Keratinocyte (primary cell): ENCODE measurements at regions not wholly inside any gene's neighbourhood (a gene's known extent, or its start where the extent isn't known, plus 50 kb on each side); places are given as distances from the start of the nearest gene placed in this dataset.

Experiments used
- DNase-seq: peaks from one replicate; pipeline ENCODE4 v3.0.0-alpha.2; 2011; ENCODE audit warnings: low read depth, missing footprints, low spot score
- FAIRE-seq: peaks from 2 replicates; lab custom pipeline; 2011; peaks lifted over from hg19 to GRCh38; lab: Jason Lieb, UNC
- H2AFZ ChIP-seq: 2 replicates; pipeline ENCODE4 v1.6.0; 2012; ENCODE audit warnings: low read length, control low read depth, inconsistent platforms; ENCODE audit not compliant: control insufficient read depth
- H3K27ac ChIP-seq: 2 replicates; pipeline ENCODE4 v1.5.1; 2011; ENCODE audit warnings: low read length; ENCODE audit not compliant: control insufficient read depth, insufficient read depth
- H3K27me3 ChIP-seq: 3 replicates; pipeline ENCODE4 v1.6.0; 2011; ENCODE audit warnings: low read length; ENCODE audit not compliant: control insufficient read depth, insufficient read depth; ENCODE audit errors: extremely low read depth
- H3K36me3 ChIP-seq, 2 experiments: 2 replicates in 1 of 2; 3 replicates in 1 of 2; pipeline ENCODE4 v1.5.1; 2011; ENCODE audit warnings: low read length in 2 of 2, mild to moderate bottlenecking in 1 of 2; ENCODE audit not compliant: control insufficient read depth in 2 of 2, insufficient read depth in 2 of 2; ENCODE audit errors: extremely low read depth in 1 of 2
- H3K4me1 ChIP-seq: 3 replicates; pipeline ENCODE4 v1.5.1; 2011; ENCODE audit warnings: low read length; ENCODE audit not compliant: control insufficient read depth, insufficient read depth; ENCODE audit errors: extremely low read depth
- H3K4me2 ChIP-seq: 3 replicates; pipeline ENCODE4 v1.6.0; 2011; ENCODE audit warnings: low read depth, low read length; ENCODE audit not compliant: control insufficient read depth, insufficient read depth; ENCODE audit errors: extremely low read depth
- H3K4me3 ChIP-seq, 3 experiments: fragments of 200-600 bp in 1 of 3; sonication (generic) in 1 of 3; 2 replicates in 2 of 3; 3 replicates in 1 of 3; pipeline ENCODE4 v1.5.1; 2011 to 2016; ENCODE audit warnings: low read length in 3 of 3, mild to moderate bottlenecking in 3 of 3, control low read depth in 2 of 3, inconsistent platforms in 1 of 3, low read depth in 1 of 3, mixed read lengths in 1 of 3, mixed run types in 1 of 3, moderate library complexity in 1 of 3; ENCODE audit not compliant: control insufficient read depth in 2 of 3, insufficient read depth in 2 of 3; ENCODE audit errors: extremely low read depth in 1 of 3
- H3K79me2 ChIP-seq: 2 replicates; pipeline ENCODE4 v1.6.0; 2012; ENCODE audit warnings: low read length; ENCODE audit not compliant: control insufficient read depth, insufficient read depth
- H3K9ac ChIP-seq: 3 replicates; pipeline ENCODE4 v1.6.0; 2011; ENCODE audit warnings: low read length; ENCODE audit not compliant: control insufficient read depth, insufficient read depth; ENCODE audit errors: extremely low read depth
- H3K9me1 ChIP-seq: 3 replicates; pipeline ENCODE4 v1.6.0; 2011; ENCODE audit warnings: low read length; ENCODE audit not compliant: control insufficient read depth, insufficient read depth; ENCODE audit errors: extremely low read depth
- H3K9me3 ChIP-seq: 2 replicates; pipeline ENCODE4 v1.5.1; 2012; ENCODE audit warnings: low read depth, low read length; ENCODE audit not compliant: control insufficient read depth
- H4K20me1 ChIP-seq: 3 replicates; pipeline ENCODE4 v1.6.0; 2011; ENCODE audit warnings: low read length; ENCODE audit not compliant: control insufficient read depth, insufficient read depth; ENCODE audit errors: extremely low read depth
- CTCF ChIP-seq, 3 experiments: IDR thresholded peaks in 1 of 3; conservative IDR thresholded peaks in 1 of 3; optimal IDR thresholded peaks in 1 of 3; 2 replicates in 2 of 3; 3 replicates in 1 of 3; pipeline versions ENCODE3 to v1.5.1; 2011; ENCODE audit warnings: low read length in 3 of 3, mild to moderate bottlenecking in 3 of 3, moderate library complexity in 2 of 3, control low read depth in 1 of 3, inconsistent platforms in 1 of 3; ENCODE audit not compliant: insufficient read depth in 2 of 3; ENCODE audit errors: extremely low read depth in 1 of 3
- EZH2 ChIP-seq: IDR thresholded peaks from one replicate; pipeline ENCODE4 v1.6.1; 2012; ENCODE audit warnings: inconsistent platforms, mild to moderate bottlenecking, low read length, moderate library complexity
- dilution Hi-C: fragments of 300-500 bp; cut with MboI; formaldehyde crosslinking; loops from one replicate; pipeline ENCODE4 v1.7.0; 2020; ENCODE audit warnings: low sequenced_read_pairs; ENCODE audit not compliant: extremely low pct_ligation_motif_present

GRCh38 chr17:69646729-69647128 lies 232.2 kb downstream of the MAP2K6 start:
- dilution Hi-C loops = no loop called here

GRCh38 chr17:69650881-69651280 lies 236.4 kb downstream of the MAP2K6 start:
- DNase-seq = no peak
- dilution Hi-C loops = no loop called here
- H3K4me1 ChIP-seq = no peaks in the 10 kb centered on the region
- TF ChIP-seq CTCF (optimal IDR thresholded peaks at IDR 0.05 in 1 of 3, IDR thresholded peaks at IDR 0.05 in 1 of 3, conservative IDR thresholded peaks at IDR 0.05 in 1 of 3; ENCODE audit: extremely low read depth in 1 of 3, insufficient read depth in 2 of 3, low read length in 3 of 3) = no peak
- TF ChIP-seq EZH2 = no peak
- H3K9ac ChIP-seq = no peak overlapping the region
- H3K79me2 ChIP-seq = no peaks in the 10 kb centered on the region
- no peak for FAIRE-seq
- H3K27me3 ChIP-seq = no peaks in the 10 kb centered on the region
- H3K36me3 ChIP-seq = no peaks in the 10 kb centered on the region
- no peaks in the 10 kb centered on the region for H4K20me1 ChIP-seq
- no peak overlapping the region for H3K27ac ChIP-seq
- no peak overlapping the region for H2AFZ ChIP-seq
- H3K9me3 ChIP-seq = no peaks in the 10 kb centered on the region
- no peaks in the 10 kb centered on the region for H3K9me1 ChIP-seq
- H3K4me3 ChIP-seq = no peak overlapping the region
- no peak overlapping the region for H3K4me2 ChIP-seq

More at GRCh38 chr17:69646729-69647128, 232.2 kb downstream of the MAP2K6 start:
- Histone ChIP-seq H3K27me3 (no peaks in the 10 kb centered on the region), H3K4me3 (no peak overlapping the region), H3K9me3 (no peaks in the 10 kb centered on the region), H4K20me1 (no peaks in the 10 kb centered on the region), H3K36me3 (no peaks in the 10 kb centered on the region), H3K9ac (no peak overlapping the region), H2AFZ (no peak overlapping the region), H3K79me2 (no peaks in the 10 kb centered on the region), H3K9me1 (no peaks in the 10 kb centered on the region), H3K27ac (no peak overlapping the region), H3K4me1 (no peaks in the 10 kb centered on the region), H3K4me2 (no peak overlapping the region)
- no peak for TF ChIP-seq CTCF (optimal IDR thresholded peaks at IDR 0.05 in 1 of 3, IDR thresholded peaks at IDR 0.05 in 1 of 3, conservative IDR thresholded peaks at IDR 0.05 in 1 of 3; ENCODE audit: extremely low read depth in 1 of 3, insufficient read depth in 2 of 3, low read length in 3 of 3)
- no peak for TF ChIP-seq EZH2
- DNase-seq (no peak), FAIRE-seq (no peak)
